GM12874 (cell line): ENCODE measurements at regions not wholly inside any gene's neighbourhood (a gene's known extent, or its start where the extent isn't known, plus 50 kb on each side); places are given as distances from the start of the nearest gene placed in this dataset.

Experiments used
- CTCF ChIP-seq: IDR thresholded peaks from 2 replicates; pipeline ENCODE4 v1.5.1; 2011; ENCODE audit warnings: low read depth, mild to moderate bottlenecking, control low read depth, low read length, moderate library complexity; ENCODE audit not compliant: insufficient read depth

- TF ChIP-seq CTCF, result no peak
These were observed 105.4 kb downstream of the ABHD5 start for GRCh38 chr3:43796041-43796596.

- TF ChIP-seq CTCF, result no peak
These were observed 107.1 kb downstream of the ABHD5 start for GRCh38 chr3:43797794-43798193.

- TF ChIP-seq CTCF, result no peak
These were observed 120.1 kb downstream of the ABHD5 start for GRCh38 chr3:43810797-43811196.

GRCh38 chr3:43814461-43814860 lies 123.7 kb downstream of the ABHD5 start:
- TF ChIP-seq CTCF, result no peak

- no peak for TF ChIP-seq CTCF
These were observed 125.6 kb downstream of the ABHD5 start for GRCh38 chr3:43816372-43816771.

- TF ChIP-seq CTCF, result no peak
These were observed 126.3 kb downstream of the ABHD5 start for GRCh38 chr3:43817064-43817463.

GRCh38 chr3:43817825-43818224 lies 127.1 kb downstream of the ABHD5 start:
- TF ChIP-seq CTCF, result no peak
